ENCODE measurements at regions not wholly inside any gene's neighbourhood (a gene's known extent, or its start where the extent isn't known, plus 50 kb on each side); places are given as distances from the start of the nearest gene placed in this dataset.

DNA sequence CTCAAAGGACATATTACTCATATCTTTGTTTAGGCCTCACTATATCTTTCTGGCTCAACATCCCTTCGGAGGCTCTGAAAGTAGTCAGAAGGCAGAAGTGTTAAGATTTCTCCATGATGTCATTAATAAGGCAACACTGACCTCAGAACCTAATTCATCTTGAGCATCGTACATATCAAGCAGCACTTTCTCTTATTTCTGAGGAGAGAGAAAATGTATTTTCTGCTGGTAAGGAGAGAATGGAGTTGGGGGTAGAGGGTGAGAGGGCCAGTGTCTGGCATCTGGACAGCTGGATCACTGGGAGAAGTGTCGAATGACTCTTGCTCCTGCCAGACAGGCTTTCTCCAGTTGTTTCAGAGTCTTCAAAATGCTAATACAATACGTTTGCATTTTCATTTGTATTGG lies 213.2 kb upstream of the PRICKLE1 start:
- TF ChIP-seq KDM1A (IDR thresholded peaks at IDR 0.05; ENCODE audit: borderline replicate concordance): no peak
- no peak for TF ChIP-seq MYC (IDR thresholded peaks at IDR 0.05; ENCODE audit: insufficient read depth, insufficient read length, insufficient replicate concordance, low read length, severe bottlenecking)
- no peak for TF ChIP-seq EGR1 (IDR thresholded peaks at IDR 0.05; ENCODE audit: borderline replicate concordance in 1 of 2, low read depth in 2 of 2, low read length in 2 of 2)
- no peak for TF ChIP-seq NRF1 (conservative IDR thresholded peaks at IDR 0.05; ENCODE audit: low read depth, low read length)
- TF ChIP-seq, protein P1, sequence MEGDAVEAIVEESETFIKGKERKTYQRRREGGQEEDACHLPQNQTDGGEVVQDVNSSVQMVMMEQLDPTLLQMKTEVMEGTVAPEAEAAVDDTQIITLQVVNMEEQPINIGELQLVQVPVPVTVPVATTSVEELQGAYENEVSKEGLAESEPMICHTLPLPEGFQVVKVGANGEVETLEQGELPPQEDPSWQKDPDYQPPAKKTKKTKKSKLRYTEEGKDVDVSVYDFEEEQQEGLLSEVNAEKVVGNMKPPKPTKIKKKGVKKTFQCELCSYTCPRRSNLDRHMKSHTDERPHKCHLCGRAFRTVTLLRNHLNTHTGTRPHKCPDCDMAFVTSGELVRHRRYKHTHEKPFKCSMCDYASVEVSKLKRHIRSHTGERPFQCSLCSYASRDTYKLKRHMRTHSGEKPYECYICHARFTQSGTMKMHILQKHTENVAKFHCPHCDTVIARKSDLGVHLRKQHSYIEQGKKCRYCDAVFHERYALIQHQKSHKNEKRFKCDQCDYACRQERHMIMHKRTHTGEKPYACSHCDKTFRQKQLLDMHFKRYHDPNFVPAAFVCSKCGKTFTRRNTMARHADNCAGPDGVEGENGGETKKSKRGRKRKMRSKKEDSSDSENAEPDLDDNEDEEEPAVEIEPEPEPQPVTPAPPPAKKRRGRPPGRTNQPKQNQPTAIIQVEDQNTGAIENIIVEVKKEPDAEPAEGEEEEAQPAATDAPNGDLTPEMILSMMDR (IDR thresholded peaks at IDR 0.05 in 2 of 3, conservative IDR thresholded peaks at IDR 0.05 in 1 of 3; ENCODE audit: control insufficient read depth in 2 of 3, extremely low read depth in 1 of 3, insufficient read depth in 1 of 3, low read depth in 3 of 3, low read length in 3 of 3): no peak
- no peak for TF ChIP-seq POLR2A (IDR thresholded peaks at IDR 0.05; ENCODE audit: low read depth, low read length)
- TF ChIP-seq NFYB (IDR thresholded peaks at IDR 0.05; ENCODE audit: insufficient read depth, low read depth, low read length): no peak

Data from GM12878 (cell line).